Activated naive CD8-positive, alpha-beta T cell treated with anti-CD3 and anti-CD28 coated beads for 36 hours (primary cell): ENCODE measurements at regions not wholly inside any gene's neighbourhood (a gene's known extent, or its start where the extent isn't known, plus 50 kb on each side); places are given as distances from the start of the nearest gene placed in this dataset.
"Not testable (repeated sequence)": the region's sequence is repeated elsewhere in the genome, so short reads cannot be mapped to it uniquely, and the experiment has no call there.

ENCODE experiments used
- DNase-seq: peaks from one replicate; pipeline ENCODE4 v3.0.0; 2021
- H3K27ac Mint-ChIP-seq: one replicate; pipeline ENCODE4 v1.8.0; 2022; ENCODE audit warnings: mild to moderate bottlenecking, moderate library complexity, mixed read lengths
- H3K27me3 Mint-ChIP-seq: one replicate; pipeline ENCODE4 v1.8.0; 2022; ENCODE audit warnings: mild to moderate bottlenecking, mixed read lengths
- H3K36me3 Mint-ChIP-seq: one replicate; pipeline ENCODE4 v1.8.0; 2021; ENCODE audit warnings: mild to moderate bottlenecking, mixed read lengths
- H3K4me1 Mint-ChIP-seq: one replicate; pipeline ENCODE4 v1.8.0; 2021; ENCODE audit warnings: mixed read lengths
- H3K4me3 Mint-ChIP-seq: one replicate; pipeline ENCODE4 v1.8.0; 2022; ENCODE audit warnings: mild to moderate bottlenecking, moderate library complexity, mixed read lengths
- H3K9me3 Mint-ChIP-seq: one replicate; pipeline ENCODE4 v1.8.0; 2022; ENCODE audit warnings: mixed read lengths

GRCh38 chr13:64488731-64489130 lies 2741.4 kb downstream of the PCDH9 start:
- no peaks in the 10 kb centered on the region for H3K4me1 Mint-ChIP-seq
- no peak for DNase-seq

GRCh38 chr13:64482373-64482772 lies 2747.8 kb downstream of the PCDH9 start:
- Mint-ChIP-seq H3K36me3 (no peaks in the 10 kb centered on the region), H3K4me1 (no peaks in the 10 kb centered on the region), H3K27me3 (no peaks in the 10 kb centered on the region), H3K9me3 (peaks cover 5% of the 10 kb centered on the region), H3K27ac (no peak overlapping the region), H3K4me3 (no peak overlapping the region)
- DNase-seq, result no peak

More at GRCh38 chr13:64488731-64489130, 2741.4 kb downstream of the PCDH9 start:
- Mint-ChIP-seq H3K4me3 (no peak overlapping the region), H3K27ac (no peak overlapping the region), H3K36me3 (no peaks in the 10 kb centered on the region), H3K27me3 (no peaks in the 10 kb centered on the region), H3K9me3 (peaks cover 4% of the 10 kb centered on the region)

GRCh38 chr13:64480672-64481071 lies 2749.5 kb downstream of the PCDH9 start:
- peaks cover 5% of the 10 kb centered on the region for H3K9me3 Mint-ChIP-seq
- H3K27ac Mint-ChIP-seq, result no peak overlapping the region
- no peaks in the 10 kb centered on the region for H3K36me3 Mint-ChIP-seq
- no peak for DNase-seq
- H3K27me3 Mint-ChIP-seq, result no peaks in the 10 kb centered on the region
- no peak overlapping the region for H3K4me3 Mint-ChIP-seq
- H3K4me1 Mint-ChIP-seq, result no peaks in the 10 kb centered on the region

GRCh38 chr13:64480211-64480610 lies 2749.9 kb downstream of the PCDH9 start:
- Mint-ChIP-seq H3K36me3 (no peaks in the 10 kb centered on the region), H3K27me3 (no peaks in the 10 kb centered on the region), H3K9me3 (peaks cover 5% of the 10 kb centered on the region), H3K27ac (no peak overlapping the region), H3K4me1 (no peaks in the 10 kb centered on the region), H3K4me3 (no peak overlapping the region)
- DNase-seq, result no peak

- Mint-ChIP-seq H3K9me3 (peaks cover 4% of the 10 kb centered on the region), H3K4me3 (no peak overlapping the region), H3K4me1 (no peaks in the 10 kb centered on the region), H3K36me3 (no peaks in the 10 kb centered on the region), H3K27ac (no peak overlapping the region), H3K27me3 (no peaks in the 10 kb centered on the region)
- DNase-seq, result no peak
Observed at GRCh38 chr13:64477146-64477545, 2753.0 kb downstream of the PCDH9 start.

GRCh38 chr13:64476041-64476568 lies 2754.0 kb downstream of the PCDH9 start:
- not testable (repeated sequence) for H3K4me3 Mint-ChIP-seq, H3K36me3 Mint-ChIP-seq, H3K27ac Mint-ChIP-seq, H3K9me3 Mint-ChIP-seq, H3K27me3 Mint-ChIP-seq, H3K4me1 Mint-ChIP-seq, DNase-seq

GRCh38 chr13:64471916-64472315 lies 2758.2 kb downstream of the PCDH9 start:
- no peak for DNase-seq
- Mint-ChIP-seq H3K9me3 (no peaks in the 10 kb centered on the region), H3K4me3 (no peak overlapping the region), H3K27me3 (no peaks in the 10 kb centered on the region), H3K27ac (no peak overlapping the region), H3K36me3 (no peaks in the 10 kb centered on the region), H3K4me1 (no peaks in the 10 kb centered on the region)

GRCh38 chr13:64470751-64471150 lies 2759.4 kb downstream of the PCDH9 start:
- no peaks in the 10 kb centered on the region for H3K4me1 Mint-ChIP-seq
- H3K9me3 Mint-ChIP-seq, result no peaks in the 10 kb centered on the region
- H3K27me3 Mint-ChIP-seq, result no peaks in the 10 kb centered on the region
- no peak overlapping the region for H3K27ac Mint-ChIP-seq
- no peaks in the 10 kb centered on the region for H3K36me3 Mint-ChIP-seq
- DNase-seq, result no peak
- H3K4me3 Mint-ChIP-seq, result no peak overlapping the region

GRCh38 chr13:64459778-64460177 lies 2770.4 kb downstream of the PCDH9 start:
- DNase-seq, result no peak
- Mint-ChIP-seq H3K27ac (no peak overlapping the region), H3K4me3 (no peak overlapping the region)

GRCh38 chr13:64457976-64458375 lies 2772.2 kb downstream of the PCDH9 start:
- no peaks in the 10 kb centered on the region for H3K36me3 Mint-ChIP-seq
- H3K4me1 Mint-ChIP-seq, result no peaks in the 10 kb centered on the region
- no peaks in the 10 kb centered on the region for H3K27me3 Mint-ChIP-seq
- no peak overlapping the region for H3K4me3 Mint-ChIP-seq
- H3K9me3 Mint-ChIP-seq, result peaks cover 1% of the 10 kb centered on the region
- no peak for DNase-seq
- H3K27ac Mint-ChIP-seq, result no peak overlapping the region

More at GRCh38 chr13:64459778-64460177, 2770.4 kb downstream of the PCDH9 start:
- Mint-ChIP-seq H3K4me1 (no peaks in the 10 kb centered on the region), H3K36me3 (no peaks in the 10 kb centered on the region), H3K27me3 (no peaks in the 10 kb centered on the region), H3K9me3 (peaks cover 1% of the 10 kb centered on the region)

GRCh38 chr13:64455124-64455523 lies 2775.0 kb downstream of the PCDH9 start:
- DNase-seq, result no peak
- no peaks in the 10 kb centered on the region for H3K4me1 Mint-ChIP-seq
- no peak overlapping the region for H3K27ac Mint-ChIP-seq
- no peaks in the 10 kb centered on the region for H3K27me3 Mint-ChIP-seq
- H3K36me3 Mint-ChIP-seq, result no peaks in the 10 kb centered on the region
- H3K9me3 Mint-ChIP-seq, result peaks cover 3% of the 10 kb centered on the region
- no peak overlapping the region for H3K4me3 Mint-ChIP-seq

- H3K36me3 Mint-ChIP-seq, result no peaks in the 10 kb centered on the region
- H3K27me3 Mint-ChIP-seq, result no peaks in the 10 kb centered on the region
- no peak overlapping the region for H3K4me3 Mint-ChIP-seq
- no peak overlapping the region for H3K27ac Mint-ChIP-seq
- DNase-seq, result no peak
- no peaks in the 10 kb centered on the region for H3K4me1 Mint-ChIP-seq
- H3K9me3 Mint-ChIP-seq, result peaks cover 3% of the 10 kb centered on the region
Observed at GRCh38 chr13:64453831-64454230, 2776.3 kb downstream of the PCDH9 start.

- Mint-ChIP-seq H3K27ac (no peak overlapping the region), H3K36me3 (no peaks in the 10 kb centered on the region), H3K4me3 (no peak overlapping the region), H3K27me3 (no peaks in the 10 kb centered on the region), H3K4me1 (no peaks in the 10 kb centered on the region), H3K9me3 (peaks cover 1% of the 10 kb centered on the region)
- no peak for DNase-seq
Observed at GRCh38 chr13:64446372-64446771, 2783.8 kb downstream of the PCDH9 start.

GRCh38 chr13:64441740-64442139 lies 2788.4 kb downstream of the PCDH9 start:
- Mint-ChIP-seq H3K36me3 (no peaks in the 10 kb centered on the region), H3K27ac (no peak overlapping the region), H3K9me3 (peaks cover 1% of the 10 kb centered on the region), H3K4me3 (no peak overlapping the region), H3K4me1 (no peaks in the 10 kb centered on the region), H3K27me3 (no peaks in the 10 kb centered on the region)
- DNase-seq, result no peak

GRCh38 chr13:64438084-64438483 lies 2792.1 kb downstream of the PCDH9 start:
- Mint-ChIP-seq H3K4me3 (no peak overlapping the region), H3K36me3 (no peaks in the 10 kb centered on the region), H3K27me3 (no peaks in the 10 kb centered on the region), H3K9me3 (peaks cover 4% of the 10 kb centered on the region), H3K4me1 (no peaks in the 10 kb centered on the region), H3K27ac (no peak overlapping the region)
- no peak for DNase-seq

GRCh38 chr13:64429691-64430090 lies 2800.4 kb downstream of the PCDH9 start:
- Mint-ChIP-seq H3K27ac (no peak overlapping the region), H3K27me3 (no peaks in the 10 kb centered on the region), H3K4me1 (no peaks in the 10 kb centered on the region), H3K4me3 (no peak overlapping the region), H3K36me3 (no peaks in the 10 kb centered on the region), H3K9me3 (no peaks in the 10 kb centered on the region)
- no peak for DNase-seq

GRCh38 chr13:64428196-64428595 lies 2801.9 kb downstream of the PCDH9 start:
- Mint-ChIP-seq H3K27ac (no peak overlapping the region), H3K4me3 (no peak overlapping the region), H3K9me3 (peaks cover 2% of the 10 kb centered on the region), H3K27me3 (no peaks in the 10 kb centered on the region), H3K4me1 (no peaks in the 10 kb centered on the region), H3K36me3 (no peaks in the 10 kb centered on the region)
- no peak for DNase-seq
